SK-N-SH (cell line): ENCODE measurements at regions not wholly inside any gene's neighbourhood (a gene's known extent, or its start where the extent isn't known, plus 50 kb on each side); places are given as distances from the start of the nearest gene placed in this dataset.
"Not testable (repeated sequence)": the region's sequence is repeated elsewhere in the genome, so short reads cannot be mapped to it uniquely, and the experiment has no call there.

ENCODE experiments used
- EP300 ChIP-seq, 2 experiments: IDR thresholded peaks; 2 replicates each; pipeline versions ENCODE4 v1.4.0 to v1.6.1; 2012; ENCODE audit warnings: borderline replicate concordance in 1 of 2, low read depth in 1 of 2, low read length in 1 of 2
- FOXM1 ChIP-seq: IDR thresholded peaks from 2 replicates; pipeline ENCODE4 v1.4.0; 2012; ENCODE audit warnings: low read depth, mild to moderate bottlenecking
- GATA2 ChIP-seq: sonication (generic); formaldehyde crosslinking; IDR thresholded peaks from 2 replicates; pipeline ENCODE4 v1.5.0; 2020; ENCODE audit warnings: mild to moderate bottlenecking, missing genetic modification reagents
- NRF1 ChIP-seq: IDR thresholded peaks from 2 replicates; pipeline ENCODE4 v1.6.1; 2012; ENCODE audit warnings: low read depth, mild to moderate bottlenecking, low read length
- POLR2AphosphoS5 ChIP-seq: IDR thresholded peaks from 2 replicates; pipeline ENCODE4 v1.6.1; 2012; ENCODE audit warnings: low read depth, low read length
- RFX5 ChIP-seq: IDR thresholded peaks from 2 replicates; pipeline ENCODE4 v1.6.1; 2012; ENCODE audit warnings: mild to moderate bottlenecking, improper control_type of control experiment, low read length
- SMC3 ChIP-seq: IDR thresholded peaks from 2 replicates; pipeline ENCODE4 v1.6.1; 2012; ENCODE audit warnings: low read depth, low read length, improper control_type of control experiment
- TAF1 ChIP-seq: IDR thresholded peaks from 2 replicates; pipeline ENCODE4 v1.6.1; 2012; ENCODE audit warnings: low read depth, mild to moderate bottlenecking, low read length, moderate library complexity, borderline replicate concordance
- YY1 ChIP-seq: IDR thresholded peaks from 2 replicates; pipeline ENCODE4 v1.4.0; 2012; ENCODE audit warnings: low read depth, mild to moderate bottlenecking
- TF ChIP-seq, protein P1 (sequence below): fragments of 200-600 bp; sonication (generic); IDR thresholded peaks from 2 replicates; pipeline ENCODE4 v1.6.1; 2017; ENCODE audit warnings: antibody characterized with exemption, mild to moderate bottlenecking, moderate library complexity
- TF ChIP-seq, protein P2 (sequence below): IDR thresholded peaks from 2 replicates; pipeline ENCODE4 v1.4.0; 2012; ENCODE audit warnings: low read depth, borderline replicate concordance
- TF ChIP-seq, protein P3 (sequence below): IDR thresholded peaks from 2 replicates; pipeline ENCODE4 v1.6.1; 2012; ENCODE audit warnings: mild to moderate bottlenecking, low read depth, low read length, moderate library complexity
- TF ChIP-seq, protein P4 (sequence below): fragments of 150-350 bp; IDR thresholded peaks from 2 replicates; pipeline ENCODE4 v1.6.1; 2016; ENCODE audit warnings: mild to moderate bottlenecking, low read depth, low read length

GRCh38 chr15:59786466-59786865, 97.3 kb upstream of the BNIP2 start:
- TF ChIP-seq, protein P1, sequence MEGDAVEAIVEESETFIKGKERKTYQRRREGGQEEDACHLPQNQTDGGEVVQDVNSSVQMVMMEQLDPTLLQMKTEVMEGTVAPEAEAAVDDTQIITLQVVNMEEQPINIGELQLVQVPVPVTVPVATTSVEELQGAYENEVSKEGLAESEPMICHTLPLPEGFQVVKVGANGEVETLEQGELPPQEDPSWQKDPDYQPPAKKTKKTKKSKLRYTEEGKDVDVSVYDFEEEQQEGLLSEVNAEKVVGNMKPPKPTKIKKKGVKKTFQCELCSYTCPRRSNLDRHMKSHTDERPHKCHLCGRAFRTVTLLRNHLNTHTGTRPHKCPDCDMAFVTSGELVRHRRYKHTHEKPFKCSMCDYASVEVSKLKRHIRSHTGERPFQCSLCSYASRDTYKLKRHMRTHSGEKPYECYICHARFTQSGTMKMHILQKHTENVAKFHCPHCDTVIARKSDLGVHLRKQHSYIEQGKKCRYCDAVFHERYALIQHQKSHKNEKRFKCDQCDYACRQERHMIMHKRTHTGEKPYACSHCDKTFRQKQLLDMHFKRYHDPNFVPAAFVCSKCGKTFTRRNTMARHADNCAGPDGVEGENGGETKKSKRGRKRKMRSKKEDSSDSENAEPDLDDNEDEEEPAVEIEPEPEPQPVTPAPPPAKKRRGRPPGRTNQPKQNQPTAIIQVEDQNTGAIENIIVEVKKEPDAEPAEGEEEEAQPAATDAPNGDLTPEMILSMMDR: not testable (repeated sequence)
- not testable (repeated sequence) for TF ChIP-seq GATA2 (CRISPR knock-in tag); RFX5; EP300 (IDR thresholded peaks at IDR 0.05; ENCODE audit: borderline replicate concordance in 1 of 2, low read depth in 1 of 2, low read length in 1 of 2); SMC3; POLR2AphosphoS5; YY1; FOXM1; TAF1; NRF1
- TF ChIP-seq, protein P2, sequence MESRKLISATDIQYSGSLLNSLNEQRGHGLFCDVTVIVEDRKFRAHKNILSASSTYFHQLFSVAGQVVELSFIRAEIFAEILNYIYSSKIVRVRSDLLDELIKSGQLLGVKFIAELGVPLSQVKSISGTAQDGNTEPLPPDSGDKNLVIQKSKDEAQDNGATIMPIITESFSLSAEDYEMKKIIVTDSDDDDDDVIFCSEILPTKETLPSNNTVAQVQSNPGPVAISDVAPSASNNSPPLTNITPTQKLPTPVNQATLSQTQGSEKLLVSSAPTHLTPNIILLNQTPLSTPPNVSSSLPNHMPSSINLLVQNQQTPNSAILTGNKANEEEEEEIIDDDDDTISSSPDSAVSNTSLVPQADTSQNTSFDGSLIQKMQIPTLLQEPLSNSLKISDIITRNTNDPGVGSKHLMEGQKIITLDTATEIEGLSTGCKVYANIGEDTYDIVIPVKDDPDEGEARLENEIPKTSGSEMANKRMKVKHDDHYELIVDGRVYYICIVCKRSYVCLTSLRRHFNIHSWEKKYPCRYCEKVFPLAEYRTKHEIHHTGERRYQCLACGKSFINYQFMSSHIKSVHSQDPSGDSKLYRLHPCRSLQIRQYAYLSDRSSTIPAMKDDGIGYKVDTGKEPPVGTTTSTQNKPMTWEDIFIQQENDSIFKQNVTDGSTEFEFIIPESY: not testable (repeated sequence)
- TF ChIP-seq, protein P3, sequence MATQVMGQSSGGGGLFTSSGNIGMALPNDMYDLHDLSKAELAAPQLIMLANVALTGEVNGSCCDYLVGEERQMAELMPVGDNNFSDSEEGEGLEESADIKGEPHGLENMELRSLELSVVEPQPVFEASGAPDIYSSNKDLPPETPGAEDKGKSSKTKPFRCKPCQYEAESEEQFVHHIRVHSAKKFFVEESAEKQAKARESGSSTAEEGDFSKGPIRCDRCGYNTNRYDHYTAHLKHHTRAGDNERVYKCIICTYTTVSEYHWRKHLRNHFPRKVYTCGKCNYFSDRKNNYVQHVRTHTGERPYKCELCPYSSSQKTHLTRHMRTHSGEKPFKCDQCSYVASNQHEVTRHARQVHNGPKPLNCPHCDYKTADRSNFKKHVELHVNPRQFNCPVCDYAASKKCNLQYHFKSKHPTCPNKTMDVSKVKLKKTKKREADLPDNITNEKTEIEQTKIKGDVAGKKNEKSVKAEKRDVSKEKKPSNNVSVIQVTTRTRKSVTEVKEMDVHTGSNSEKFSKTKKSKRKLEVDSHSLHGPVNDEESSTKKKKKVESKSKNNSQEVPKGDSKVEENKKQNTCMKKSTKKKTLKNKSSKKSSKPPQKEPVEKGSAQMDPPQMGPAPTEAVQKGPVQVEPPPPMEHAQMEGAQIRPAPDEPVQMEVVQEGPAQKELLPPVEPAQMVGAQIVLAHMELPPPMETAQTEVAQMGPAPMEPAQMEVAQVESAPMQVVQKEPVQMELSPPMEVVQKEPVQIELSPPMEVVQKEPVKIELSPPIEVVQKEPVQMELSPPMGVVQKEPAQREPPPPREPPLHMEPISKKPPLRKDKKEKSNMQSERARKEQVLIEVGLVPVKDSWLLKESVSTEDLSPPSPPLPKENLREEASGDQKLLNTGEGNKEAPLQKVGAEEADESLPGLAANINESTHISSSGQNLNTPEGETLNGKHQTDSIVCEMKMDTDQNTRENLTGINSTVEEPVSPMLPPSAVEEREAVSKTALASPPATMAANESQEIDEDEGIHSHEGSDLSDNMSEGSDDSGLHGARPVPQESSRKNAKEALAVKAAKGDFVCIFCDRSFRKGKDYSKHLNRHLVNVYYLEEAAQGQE: not testable (repeated sequence)
- TF ChIP-seq, protein P4, sequence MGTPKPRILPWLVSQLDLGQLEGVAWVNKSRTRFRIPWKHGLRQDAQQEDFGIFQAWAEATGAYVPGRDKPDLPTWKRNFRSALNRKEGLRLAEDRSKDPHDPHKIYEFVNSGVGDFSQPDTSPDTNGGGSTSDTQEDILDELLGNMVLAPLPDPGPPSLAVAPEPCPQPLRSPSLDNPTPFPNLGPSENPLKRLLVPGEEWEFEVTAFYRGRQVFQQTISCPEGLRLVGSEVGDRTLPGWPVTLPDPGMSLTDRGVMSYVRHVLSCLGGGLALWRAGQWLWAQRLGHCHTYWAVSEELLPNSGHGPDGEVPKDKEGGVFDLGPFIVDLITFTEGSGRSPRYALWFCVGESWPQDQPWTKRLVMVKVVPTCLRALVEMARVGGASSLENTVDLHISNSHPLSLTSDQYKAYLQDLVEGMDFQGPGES: not testable (repeated sequence)
